CD14-positive monocyte (primary cell): ENCODE measurements at regions not wholly inside any gene's neighbourhood (a gene's known extent, or its start where the extent isn't known, plus 50 kb on each side); places are given as distances from the start of the nearest gene placed in this dataset.

Source experiments
- DNase-seq, 3 donors: peaks; one replicate each; pipeline ENCODE4 v3.0.0-alpha.2; 2011 to 2022
- H2AFZ ChIP-seq: 2 replicates; pipeline ENCODE4 v1.6.0; 2012; ENCODE audit warnings: mild to moderate bottlenecking, low read depth, low read length, inconsistent platforms; ENCODE audit not compliant: insufficient read depth, poor library complexity, severe bottlenecking
- H3K27ac ChIP-seq, 2 donors: 1 replicate in 1 of 2; 2 replicates in 1 of 2; pipeline ENCODE4 v1.5.1; 2012 to 2013; ENCODE audit warnings: low read length in 2 of 2, control low read depth in 1 of 2, inconsistent platforms in 1 of 2, low read depth in 1 of 2, mild to moderate bottlenecking in 1 of 2
- H3K27me3 ChIP-seq, 2 donors: one replicate each; pipeline versions ENCODE4 v1.6.0 to v1.6.1; 2011 to 2013; ENCODE audit warnings: low read length in 2 of 2; ENCODE audit not compliant: control insufficient read depth in 2 of 2, insufficient read depth in 2 of 2
- H3K36me3 ChIP-seq, 2 donors: replicated peaks in 1 of 2; 1 replicate in 1 of 2; 2 replicates in 1 of 2; pipeline versions ENCODE4 v1.5.1 to v1.6.1; 2012 to 2013; ENCODE audit warnings: low read length in 2 of 2, control low read depth in 1 of 2, inconsistent platforms in 1 of 2, mild to moderate bottlenecking in 1 of 2; ENCODE audit not compliant: insufficient read depth in 2 of 2, control insufficient read depth in 1 of 2
- H3K4me1 ChIP-seq, 2 donors: 1 replicate in 1 of 2; 2 replicates in 1 of 2; pipeline versions ENCODE4 v1.5.1 to v1.6.1; 2012 to 2013; ENCODE audit warnings: low read length in 2 of 2, control low read depth in 1 of 2, inconsistent platforms in 1 of 2, mild to moderate bottlenecking in 1 of 2, moderate library complexity in 1 of 2; ENCODE audit not compliant: insufficient read depth in 2 of 2, control insufficient read depth in 1 of 2
- H3K4me2 ChIP-seq: replicated peaks from 2 replicates; pipeline ENCODE3; 2012; ENCODE audit warnings: low read length, moderate library complexity, mild to moderate bottlenecking; ENCODE audit not compliant: poor library complexity, severe bottlenecking; ENCODE audit errors: extremely low read depth
- H3K4me3 ChIP-seq, 3 experiments: fragments of 200-600 bp in 1 of 3; sonication (generic) in 1 of 3; replicated peaks in 1 of 3; 1 replicate in 2 of 3; 2 replicates in 1 of 3; pipeline ENCODE4 v1.5.1; 2011 to 2013; ENCODE audit warnings: low read length in 3 of 3, mild to moderate bottlenecking in 3 of 3, control low read depth in 2 of 3, low read depth in 2 of 3, inconsistent platforms in 1 of 3, moderate library complexity in 1 of 3
- H3K79me2 ChIP-seq: 2 replicates; pipeline ENCODE4 v1.6.0; 2012; ENCODE audit warnings: mild to moderate bottlenecking, control low read depth, inconsistent platforms, low read length, moderate library complexity; ENCODE audit not compliant: insufficient read depth
- H3K9ac ChIP-seq: 2 replicates; pipeline ENCODE4 v1.6.0; 2017; ENCODE audit warnings: low read length, mild to moderate bottlenecking; ENCODE audit not compliant: insufficient read depth, poor library complexity, severe bottlenecking
- H3K9me3 ChIP-seq, 2 donors: replicated peaks in 1 of 2; 1 replicate in 1 of 2; 2 replicates in 1 of 2; pipeline versions ENCODE4 v1.5.1 to v1.6.1; 2012 to 2013; ENCODE audit warnings: low read length in 2 of 2, control low read depth in 1 of 2; ENCODE audit not compliant: control insufficient read depth in 1 of 2, insufficient read depth in 1 of 2
- H4K20me1 ChIP-seq: 2 replicates; pipeline ENCODE4 v1.6.0; 2012; ENCODE audit warnings: mild to moderate bottlenecking, low read length, control low read depth, moderate library complexity; ENCODE audit not compliant: insufficient read depth
- H3K27ac Mint-ChIP-seq, 7 donors: one replicate each; pipeline ENCODE4 v1.8.0; 2020; ENCODE audit warnings: mild to moderate bottlenecking in 7 of 7, mixed read lengths in 7 of 7, moderate library complexity in 6 of 7, inconsistent platforms in 2 of 7
- H3K27me3 Mint-ChIP-seq, 3 donors: one replicate each; pipeline ENCODE4 v1.8.0; 2021 to 2022; ENCODE audit warnings: low read depth in 3 of 3, mild to moderate bottlenecking in 3 of 3, mixed read lengths in 3 of 3, moderate library complexity in 3 of 3, inconsistent platforms in 1 of 3
- H3K36me3 Mint-ChIP-seq, 2 donors: one replicate each; pipeline ENCODE4 v1.8.0; 2020; ENCODE audit warnings: mixed read lengths in 2 of 2, inconsistent platforms in 1 of 2, mild to moderate bottlenecking in 1 of 2
- H3K4me1 Mint-ChIP-seq: one replicate; pipeline ENCODE4 v1.8.0; 2020; ENCODE audit warnings: mild to moderate bottlenecking, mixed read lengths
- H3K4me3 Mint-ChIP-seq, 2 donors: one replicate each; pipeline ENCODE4 v1.8.0; 2020; ENCODE audit warnings: mild to moderate bottlenecking in 2 of 2, mixed read lengths in 2 of 2, moderate library complexity in 1 of 2
- H3K9me3 Mint-ChIP-seq, 7 donors: one replicate each; pipeline ENCODE4 v1.8.0; 2020 to 2022; ENCODE audit warnings: mixed read lengths in 7 of 7, mild to moderate bottlenecking in 6 of 7, moderate library complexity in 6 of 7, inconsistent platforms in 2 of 7
- CTCF ChIP-seq: fragments of 200-600 bp; IDR thresholded peaks from one replicate; pipeline ENCODE4 v1.8.0; 2022; ENCODE audit warnings: antibody characterized with exemption, mild to moderate bottlenecking
- WGBS: methylation state at CpG from one replicate; pipeline ENCODE4 v1.1.5; 2013; ENCODE audit warnings: missing lambda C conversion rate; ENCODE audit not compliant: insufficient coverage; 5-methylcytosine and 5-hydroxymethylcytosine counted together
- intact Hi-C, 2 donors: fragments of 100-400 bp; cut with micrococcal nuclease; formaldehyde crosslinking; loops; one replicate each; pipeline versions ENCODE4 v1.15.0 to v1.15.1; 2023

GRCh38 chr3:132246212-132246611 is 71.0 kb upstream of the ACP3 start:
- Histone ChIP-seq H3K36me3 (no peaks in the 10 kb centered on the region), H3K9me3 (no peaks in the 10 kb centered on the region), H3K4me2 (no peak overlapping the region), H3K4me1 (peaks cover 26 to 34% of the 10 kb centered on the region in 2 donors), H3K79me2 (no peaks in the 10 kb centered on the region), H3K9ac (no peak overlapping the region), H3K4me3 (no peak overlapping the region), H4K20me1 (no peaks in the 10 kb centered on the region), H2AFZ (no peak overlapping the region), H3K27ac (no peak overlapping the region), H3K27me3 (no peaks in the 10 kb centered on the region)
- DNase-seq: no peak
- H3K36me3 Mint-ChIP-seq: no peaks in the 10 kb centered on the region
- H3K4me1 Mint-ChIP-seq: peaks cover 54% of the 10 kb centered on the region
- peak overlapping the region in 2 of 7 donors; percentile 7 to 54 for H3K27ac Mint-ChIP-seq
- H3K27me3 Mint-ChIP-seq: no peaks in the 10 kb centered on the region
- intact Hi-C loops: no loop called here
- peaks cover 0 to 2% (median 0%) of the 10 kb centered on the region in 7 donors for H3K9me3 Mint-ChIP-seq
- WGBS: 93% methylated on average over 2 of the region's 3 CpGs
- no peak for TF ChIP-seq CTCF
- no peak overlapping the region for H3K4me3 Mint-ChIP-seq

DNA sequence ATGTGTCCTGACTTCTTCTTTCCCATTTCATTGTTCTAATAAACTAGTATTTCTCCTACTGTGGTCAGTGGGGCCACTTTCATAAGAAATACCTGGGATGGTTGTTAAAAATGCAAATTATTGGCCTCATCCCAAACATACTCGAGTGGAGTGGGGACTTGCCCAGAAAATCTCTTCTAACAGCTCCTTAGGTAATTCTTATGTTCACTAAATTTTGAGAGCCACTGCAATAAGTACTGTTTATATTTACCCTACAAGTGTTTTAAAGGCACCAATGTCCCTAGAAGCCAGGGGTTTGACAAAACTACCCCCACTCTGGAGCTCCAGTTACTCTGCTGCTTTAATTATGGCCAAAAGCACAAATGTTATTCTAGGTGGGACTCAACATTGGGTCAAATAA is 70.0 kb upstream of the ACP3 start:
- Histone ChIP-seq H3K79me2 (no peaks in the 10 kb centered on the region), H3K4me1 (peaks cover 16 to 24% of the 10 kb centered on the region in 2 donors), H3K27ac (no peak overlapping the region), H3K4me2 (no peak overlapping the region), H2AFZ (no peak overlapping the region), H4K20me1 (no peaks in the 10 kb centered on the region), H3K36me3 (no peaks in the 10 kb centered on the region), H3K27me3 (no peaks in the 10 kb centered on the region), H3K9me3 (no peaks in the 10 kb centered on the region), H3K4me3 (no peak overlapping the region), H3K9ac (no peak overlapping the region)
- Mint-ChIP-seq H3K9me3 (peaks cover 0 to 2% (median 0%) of the 10 kb centered on the region in 7 donors), H3K36me3 (no peaks in the 10 kb centered on the region), H3K4me1 (peaks cover 50% of the 10 kb centered on the region), H3K27me3 (no peaks in the 10 kb centered on the region), H3K4me3 (no peak overlapping the region), H3K27ac (no peak overlapping the region)
- intact Hi-C loops: no loop called here
- TF ChIP-seq CTCF: no peak
- no peak for DNase-seq
- WGBS: no CpG with 5 or more reads among the region's 1 CpG
